HG03565 (cell line): ENCODE measurements at regions not wholly inside any gene's neighbourhood (a gene's known extent, or its start where the extent isn't known, plus 50 kb on each side); places are given as distances from the start of the nearest gene placed in this dataset.
"Not testable (repeated sequence)": the region's sequence is repeated elsewhere in the genome, so short reads cannot be mapped to it uniquely, and the experiment has no call there.

Experiments
- ATAC-seq: cut with Tn5 transposase; IDR thresholded peaks from one replicate; pipeline ENCODE4 v1.9.1; 2021; ENCODE audit warnings: mild to moderate bottlenecking, moderate library complexity; ENCODE audit not compliant: unreplicated experiment

- ATAC-seq = no peak
Measured at GRCh38 chr5:109630093-109630492, 59.6 kb upstream of the MAN2A1 start.

DNA sequence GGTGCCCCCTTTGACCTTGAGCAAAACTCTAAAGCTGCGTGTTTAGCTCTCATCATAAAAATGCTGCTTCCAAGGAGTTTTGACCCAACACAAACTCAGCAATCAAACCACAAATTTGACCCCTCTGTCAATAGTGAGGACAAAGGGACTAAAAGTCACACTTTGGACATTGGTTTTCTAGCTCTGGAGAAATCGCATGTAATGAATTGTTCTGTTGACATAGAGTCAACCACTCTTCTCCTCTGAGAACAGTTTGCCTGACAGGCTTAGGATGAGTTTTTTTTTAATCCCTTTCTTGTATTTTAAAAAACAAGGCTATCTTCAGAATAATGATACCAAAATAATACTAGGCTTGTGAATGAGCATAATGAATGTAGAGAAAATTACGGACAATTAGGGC is 61.1 kb upstream of the MAN2A1 start:
- ATAC-seq = no peak

DNA sequence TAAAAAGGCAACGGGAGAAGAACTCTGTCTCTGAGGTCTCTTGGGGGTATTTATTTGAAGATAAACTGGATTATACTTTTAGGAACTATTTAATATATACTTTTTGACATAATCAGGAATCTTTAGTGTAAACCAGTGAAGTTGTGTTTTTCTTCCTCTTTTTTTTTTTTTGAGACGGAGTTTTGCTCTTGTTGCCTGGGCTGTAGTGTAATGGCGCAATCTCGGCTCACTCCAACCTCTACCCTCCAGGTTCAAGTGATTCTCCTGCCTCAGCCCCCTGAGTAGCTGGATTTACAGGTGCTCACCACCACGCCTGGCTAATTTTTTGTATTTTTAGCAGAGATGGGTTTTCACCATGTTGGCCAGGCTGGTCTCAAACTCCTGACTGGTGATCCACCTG is 68.5 kb upstream of the MAN2A1 start:
- ATAC-seq = not testable (repeated sequence)

DNA sequence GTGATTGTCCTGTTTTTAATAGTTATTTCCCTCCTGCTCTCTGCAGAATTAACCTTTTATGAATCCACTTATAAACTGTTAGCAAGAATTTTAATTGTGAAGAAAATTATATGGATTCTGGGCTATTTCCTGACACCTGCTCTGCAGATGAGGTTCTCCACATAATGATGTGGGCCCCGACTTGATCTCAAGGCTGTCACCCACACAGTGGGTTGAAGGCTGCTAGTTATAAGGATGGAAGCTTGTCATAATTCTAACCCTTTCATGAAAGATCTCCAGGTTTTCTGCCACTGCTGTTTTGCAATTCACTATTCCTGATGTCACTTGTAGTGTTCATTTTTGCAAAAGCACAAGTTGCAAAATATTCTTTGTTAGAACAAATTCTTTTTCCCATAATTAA is 69.1 kb upstream of the MAN2A1 start:
- no peak for ATAC-seq

GRCh38 chr5:109619606-109620005 is 70.1 kb upstream of the MAN2A1 start:
- ATAC-seq = no peak

DNA sequence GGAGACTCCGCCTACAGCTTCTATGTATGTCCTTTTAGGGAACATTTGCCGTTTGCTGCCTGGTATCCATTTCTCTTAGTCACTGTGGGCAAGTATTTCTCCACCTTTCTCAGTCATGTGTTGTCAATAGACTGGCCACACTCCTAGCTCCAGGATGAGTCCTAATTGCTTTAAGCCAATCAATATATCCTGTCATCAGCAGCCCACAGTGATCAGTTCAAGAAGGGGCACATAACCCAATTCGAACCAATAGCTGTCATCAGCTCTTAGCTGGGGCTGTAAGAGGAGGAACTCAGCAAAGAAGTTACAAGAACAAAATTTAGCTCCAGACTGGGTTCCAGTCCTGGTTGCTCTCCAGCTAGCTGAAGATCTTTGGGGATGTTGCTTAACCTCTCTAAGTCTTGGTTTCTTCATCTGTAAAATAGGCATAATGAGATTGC is 70.7 kb upstream of the MAN2A1 start:
- ATAC-seq = no peak

DNA sequence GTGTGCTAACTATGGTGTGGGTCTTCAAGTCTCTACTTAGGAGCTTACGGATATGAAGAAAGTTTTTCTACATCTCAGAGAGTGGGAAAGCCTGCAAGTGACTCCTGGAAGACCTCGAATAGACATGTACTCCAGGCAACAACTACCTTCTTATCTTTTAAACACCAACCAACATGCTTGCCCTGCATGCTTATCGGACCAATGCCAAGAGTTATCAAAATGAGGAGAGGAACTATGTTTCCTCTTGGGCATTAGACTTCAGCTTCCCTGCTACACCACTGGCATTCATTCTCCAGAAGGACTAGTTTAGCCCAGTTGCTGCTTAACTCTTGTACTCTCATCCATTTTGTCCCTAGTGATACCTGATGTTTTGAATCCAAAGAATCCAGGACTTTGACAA is 74.7 kb upstream of the MAN2A1 start:
- ATAC-seq = no peak

- ATAC-seq = no peak
Measured at GRCh38 chr5:109614301-109614700, 75.4 kb upstream of the MAN2A1 start.

DNA sequence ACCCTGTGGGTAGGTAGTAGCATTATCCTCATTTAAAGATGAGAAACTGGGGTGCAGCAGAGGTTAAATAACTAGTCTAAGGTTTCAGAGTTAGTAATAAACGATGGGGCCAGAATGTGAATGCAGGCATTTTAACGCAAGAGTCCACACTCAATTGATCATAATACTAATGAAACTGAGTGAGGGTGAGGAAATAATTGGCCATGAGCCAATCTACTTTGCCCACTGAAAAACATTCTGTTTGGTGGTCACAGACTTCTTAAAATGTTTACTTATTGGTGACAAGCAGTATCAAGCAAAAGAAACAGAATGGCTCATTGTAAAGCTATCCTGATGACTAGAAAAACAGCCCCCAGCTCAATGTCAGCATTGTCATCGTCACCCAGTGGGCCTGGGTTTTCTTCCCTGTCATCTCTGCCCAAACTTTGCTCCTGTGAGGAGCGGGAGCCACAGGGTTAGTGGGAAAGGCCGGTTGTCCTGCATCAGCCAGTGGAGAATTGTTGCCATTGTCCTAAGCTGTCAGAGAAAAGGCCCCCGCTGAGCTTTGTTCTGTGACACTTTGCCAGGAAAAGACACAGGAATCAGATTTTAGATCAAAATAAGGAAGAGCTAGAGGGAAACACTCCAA is 77.3 kb upstream of the MAN2A1 start:
- ATAC-seq = no peak

DNA sequence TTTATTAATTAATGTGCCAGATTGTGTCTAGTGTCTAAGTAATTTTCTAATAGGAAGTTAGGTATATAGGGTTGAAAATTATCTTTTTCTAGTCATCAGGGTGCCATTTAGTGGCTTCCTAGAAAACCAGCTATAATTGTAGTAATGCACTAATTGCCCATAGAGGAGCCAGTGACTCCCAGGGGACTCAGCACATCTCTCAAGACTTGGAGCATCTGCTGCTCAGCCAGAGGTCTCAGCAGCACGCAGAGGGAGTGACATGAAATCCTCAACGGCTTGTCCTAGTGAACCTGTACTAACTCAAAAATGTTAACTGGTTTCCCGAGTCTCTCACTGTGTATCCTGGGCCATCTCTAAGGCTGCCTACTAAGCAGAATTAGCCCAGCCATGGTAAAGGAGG is 78.2 kb upstream of the MAN2A1 start:
- no peak for ATAC-seq

- no peak for ATAC-seq
Measured at GRCh38 chr5:109611061-109611460, 78.7 kb upstream of the MAN2A1 start.

DNA sequence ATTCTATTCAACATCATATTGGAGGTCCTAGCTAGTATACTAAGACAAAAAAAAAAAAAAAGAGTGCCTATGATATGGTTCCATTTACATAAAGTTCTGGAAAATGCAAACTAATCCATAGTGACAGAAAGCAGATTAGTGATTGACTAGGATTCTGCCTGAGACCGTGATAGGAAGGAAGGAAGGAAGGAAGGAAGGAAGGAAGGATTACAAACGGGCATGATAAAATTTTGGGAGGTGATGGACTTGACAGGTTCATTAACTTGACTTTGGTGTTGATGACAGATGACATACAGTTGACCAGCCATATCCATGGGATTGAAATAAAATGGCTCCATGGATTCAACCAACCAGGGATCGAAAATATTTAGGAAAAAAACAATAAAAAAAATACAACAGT is 79.1 kb upstream of the MAN2A1 start:
- ATAC-seq = no peak

DNA sequence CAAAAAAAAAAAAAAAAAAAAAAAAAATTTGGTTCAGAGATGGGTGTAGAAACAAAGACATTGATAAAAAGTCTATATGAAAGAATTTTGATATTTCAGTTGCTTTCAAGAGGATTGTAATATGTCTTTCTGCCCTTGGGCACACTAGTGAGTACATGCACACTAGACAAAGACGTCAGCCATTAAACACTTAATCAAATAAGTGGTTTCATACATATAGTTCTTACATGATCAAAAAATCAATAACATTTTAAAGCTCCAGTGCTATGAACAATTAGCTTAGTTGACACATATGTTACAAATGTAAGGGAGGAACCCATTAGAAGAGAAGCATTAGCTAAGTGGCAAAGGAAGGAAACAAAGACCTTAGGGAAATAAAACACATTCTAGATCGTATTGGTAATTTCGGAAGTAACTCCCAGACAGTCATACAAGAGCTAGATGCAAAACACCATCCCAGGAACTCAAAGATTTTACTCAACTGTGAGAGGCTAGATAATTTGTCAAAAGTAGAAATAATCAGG is 84.5 kb upstream of the MAN2A1 start:
- no peak for ATAC-seq

- no peak for ATAC-seq
Measured at GRCh38 chr5:109604758-109605157, 85.0 kb upstream of the MAN2A1 start.

DNA sequence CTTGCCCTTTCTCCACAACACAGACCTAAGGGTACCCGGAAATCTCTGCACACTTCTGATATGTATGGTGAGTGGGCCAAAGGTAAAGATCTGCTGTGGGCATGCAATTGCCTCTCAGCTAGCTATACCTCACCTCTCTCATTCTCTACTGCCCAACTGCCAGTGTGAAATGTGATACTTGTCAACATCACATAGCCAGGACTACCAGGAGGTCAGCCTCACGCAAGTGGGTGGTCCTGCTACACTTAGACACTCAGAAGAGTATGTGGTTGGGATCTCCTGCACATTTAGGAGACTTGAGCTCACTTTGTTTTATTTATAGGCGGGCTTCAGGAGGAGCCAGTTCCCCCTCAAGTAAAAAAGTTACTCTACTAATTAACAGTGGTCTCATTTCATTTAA is 88.0 kb upstream of the MAN2A1 start:
- ATAC-seq = no peak

DNA sequence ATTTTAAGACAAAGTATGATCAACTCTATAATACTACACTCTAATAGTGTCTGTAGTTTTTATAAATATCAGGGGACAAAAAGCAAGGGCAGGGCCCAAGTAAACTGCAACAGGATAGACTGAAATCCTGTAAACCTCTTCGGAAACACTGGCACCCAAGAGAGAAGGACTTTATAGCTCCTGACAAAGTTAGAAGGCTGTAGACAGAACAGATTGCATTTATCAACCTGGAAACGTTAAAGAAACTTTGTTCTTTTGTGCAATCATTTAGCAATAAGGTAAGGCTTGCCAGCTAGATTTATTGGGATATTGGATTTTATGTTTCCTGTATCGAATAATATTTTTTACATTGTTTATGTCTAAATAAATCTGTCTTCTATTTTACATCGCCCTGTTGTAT is 91.8 kb upstream of the MAN2A1 start:
- no peak for ATAC-seq

DNA sequence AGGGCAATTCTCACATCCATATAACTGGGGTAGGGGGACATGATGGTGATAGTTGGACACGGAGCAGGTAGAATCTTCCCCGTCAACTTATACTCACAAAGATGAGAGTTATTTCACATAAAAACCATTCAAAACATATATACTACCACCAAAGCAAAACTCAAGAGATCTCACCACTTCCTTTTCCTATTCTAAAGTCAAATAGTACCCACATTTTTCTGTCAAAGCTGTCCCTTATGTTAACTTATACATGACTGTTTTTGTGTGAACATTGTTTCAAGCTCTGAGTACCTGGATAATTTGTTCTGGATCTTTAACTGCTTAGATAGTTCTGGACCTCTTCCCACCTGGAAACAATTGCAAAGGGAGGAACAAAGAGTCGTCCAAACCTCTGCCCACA is 95.5 kb upstream of the MAN2A1 start:
- ATAC-seq = no peak

DNA sequence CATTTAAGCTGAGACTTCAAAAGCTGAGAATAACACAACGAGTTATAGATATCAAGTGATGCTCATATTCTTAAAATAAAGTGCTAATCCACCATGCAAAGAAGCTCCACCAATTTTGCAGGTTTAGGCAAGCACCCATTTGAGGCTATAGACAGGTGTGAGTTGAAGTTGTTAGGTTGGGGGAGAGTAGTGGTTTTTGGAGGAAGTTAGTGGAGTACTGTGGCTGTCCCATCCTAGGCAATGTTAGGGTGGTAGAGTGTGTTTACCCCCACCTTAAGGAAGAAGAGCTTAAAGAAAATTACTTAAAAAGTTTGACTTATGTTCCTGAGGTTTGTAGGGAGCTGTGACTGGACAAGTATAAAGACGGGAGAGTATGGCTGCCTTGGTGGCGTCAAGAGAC is 98.9 kb upstream of the MAN2A1 start:
- no peak for ATAC-seq

GRCh38 chr5:109589986-109590385 is 99.7 kb upstream of the MAN2A1 start:
- no peak for ATAC-seq

DNA sequence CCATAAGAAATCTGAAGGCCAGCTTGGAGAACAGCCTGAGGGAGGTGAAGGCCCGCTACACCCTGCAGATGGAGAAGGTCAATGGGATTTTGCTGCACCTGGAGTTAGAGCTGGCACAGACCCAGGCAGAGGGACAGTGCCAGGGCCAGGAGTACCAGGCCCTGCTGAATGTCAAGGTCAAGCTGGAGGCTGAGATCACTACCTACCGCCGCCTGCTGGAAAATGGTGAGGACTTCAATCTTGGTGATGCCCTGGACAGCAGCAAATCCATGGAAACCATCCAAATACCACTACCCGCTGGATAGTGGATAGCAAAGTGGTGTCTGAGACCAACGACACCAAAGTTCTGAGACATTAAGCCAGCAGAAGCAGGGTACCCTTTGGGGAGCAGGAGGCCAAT is 100.5 kb upstream of the MAN2A1 start:
- ATAC-seq = no peak

- ATAC-seq = no peak
Measured at GRCh38 chr5:109588281-109589035, 101.3 kb upstream of the MAN2A1 start.

DNA sequence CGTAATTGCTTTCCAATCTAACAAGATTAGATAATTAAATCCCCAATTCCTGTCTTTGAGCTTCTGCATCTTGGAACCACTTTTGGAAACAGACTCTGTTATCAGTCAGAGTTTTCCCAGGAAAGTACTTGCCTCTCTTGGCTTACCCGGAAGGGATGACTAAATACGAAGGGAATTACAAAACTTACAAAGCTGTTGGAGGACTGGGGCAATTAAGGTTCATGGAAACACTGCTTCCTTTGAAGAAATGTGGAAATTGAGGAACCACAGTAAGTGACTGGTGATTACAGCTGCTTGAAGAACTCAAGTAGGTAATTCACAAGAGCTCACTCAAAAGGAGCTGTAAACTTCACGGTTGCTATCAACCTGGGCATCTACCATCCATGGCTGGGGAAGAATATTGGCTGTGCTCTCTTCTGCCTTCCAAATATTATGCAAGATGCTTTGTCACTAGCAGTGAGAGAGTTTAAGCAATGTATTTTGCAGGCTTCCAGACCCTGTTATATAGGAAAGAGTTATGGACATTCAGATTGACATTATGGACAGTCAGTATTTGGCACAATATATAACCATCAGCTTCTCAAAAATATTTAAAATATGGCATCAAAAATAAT is 104.6 kb upstream of the MAN2A1 start:
- ATAC-seq = no peak
